ENCODE measurements at regions not wholly inside any gene's neighbourhood (a gene's known extent, or its start where the extent isn't known, plus 50 kb on each side); places are given as distances from the start of the nearest gene placed in this dataset.

DNA sequence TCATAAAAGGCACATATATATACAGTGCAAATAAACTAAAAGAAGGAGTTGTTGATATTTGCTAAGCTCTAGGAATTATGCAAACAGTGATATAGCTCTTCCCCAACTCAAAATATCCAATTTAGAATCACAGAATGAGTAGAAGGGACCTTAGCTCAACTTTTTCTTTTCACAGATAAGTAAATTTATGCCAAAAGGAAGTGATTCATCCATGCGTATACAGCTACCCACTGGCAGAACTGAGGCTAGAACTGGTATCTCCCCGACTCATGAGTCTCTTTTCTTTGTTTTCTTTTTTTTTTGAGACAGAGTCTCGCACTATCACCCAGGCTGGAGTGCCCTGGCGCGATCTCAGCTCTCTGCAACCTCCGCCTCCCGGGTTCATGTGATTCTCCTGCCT, 54.2 kb upstream of the SVIL start:
- Histone ChIP-seq H3K27ac (no peak overlapping the region), H3K36me3 (no peaks in the 10 kb centered on the region), H3K27me3 (no peaks in the 10 kb centered on the region), H3K4me1 (peaks cover 0 to 3% of the 10 kb centered on the region in 2 donors), H3K9me3 (no peaks in the 10 kb centered on the region), H3K4me3 (no peak overlapping the region)
- TF ChIP-seq POLR2A (IDR thresholded peaks at IDR 0.05): no peak
- no peak for DNase-seq (ENCODE audit: low spot score in 2 of 2)
- intact Hi-C loops (cut with DNase I; ENCODE audit: low total_unique reads): no loop called here

DNA sequence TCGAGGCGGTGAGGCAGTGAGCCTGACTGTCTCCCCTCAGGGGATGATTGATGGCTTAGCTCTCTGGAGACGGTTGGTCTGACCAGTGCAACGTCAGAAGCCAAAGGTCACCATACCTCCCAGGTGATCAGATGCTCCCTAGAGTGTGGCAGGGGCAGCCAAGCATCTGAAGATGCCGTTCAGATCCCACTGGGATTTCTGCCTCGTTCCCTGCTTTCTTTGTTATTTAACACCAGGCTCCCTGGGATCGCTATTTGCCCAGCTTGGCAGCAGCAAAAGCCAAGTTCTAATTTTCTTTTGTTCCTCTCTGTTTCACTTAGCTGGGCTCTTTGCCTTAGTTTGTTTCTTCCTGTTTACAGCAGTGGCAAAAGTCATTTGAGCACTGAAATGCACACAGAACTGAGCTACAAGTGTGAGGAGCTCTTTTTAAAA, 53.5 kb upstream of the SVIL start:
- H3K4me1 ChIP-seq: peaks cover 0 to 3% of the 10 kb centered on the region in 2 donors
- no peak for DNase-seq (ENCODE audit: low spot score in 2 of 2)
- peak overlapping the region in 1 of 3 donors; percentile 6 for H3K4me3 ChIP-seq
- no peak overlapping the region for H3K27ac ChIP-seq
- no peaks in the 10 kb centered on the region for H3K36me3 ChIP-seq
- no peak for TF ChIP-seq CTCF (IDR thresholded peaks at IDR 0.05)
- TF ChIP-seq POLR2A (IDR thresholded peaks at IDR 0.05): no peak
- TF ChIP-seq POLR2AphosphoS5 (IDR thresholded peaks at IDR 0.05): no peak
- no peaks in the 10 kb centered on the region for H3K9me3 ChIP-seq
- intact Hi-C loops (cut with DNase I; ENCODE audit: low total_unique reads): no loop called here
- H3K27me3 ChIP-seq: no peaks in the 10 kb centered on the region

DNA sequence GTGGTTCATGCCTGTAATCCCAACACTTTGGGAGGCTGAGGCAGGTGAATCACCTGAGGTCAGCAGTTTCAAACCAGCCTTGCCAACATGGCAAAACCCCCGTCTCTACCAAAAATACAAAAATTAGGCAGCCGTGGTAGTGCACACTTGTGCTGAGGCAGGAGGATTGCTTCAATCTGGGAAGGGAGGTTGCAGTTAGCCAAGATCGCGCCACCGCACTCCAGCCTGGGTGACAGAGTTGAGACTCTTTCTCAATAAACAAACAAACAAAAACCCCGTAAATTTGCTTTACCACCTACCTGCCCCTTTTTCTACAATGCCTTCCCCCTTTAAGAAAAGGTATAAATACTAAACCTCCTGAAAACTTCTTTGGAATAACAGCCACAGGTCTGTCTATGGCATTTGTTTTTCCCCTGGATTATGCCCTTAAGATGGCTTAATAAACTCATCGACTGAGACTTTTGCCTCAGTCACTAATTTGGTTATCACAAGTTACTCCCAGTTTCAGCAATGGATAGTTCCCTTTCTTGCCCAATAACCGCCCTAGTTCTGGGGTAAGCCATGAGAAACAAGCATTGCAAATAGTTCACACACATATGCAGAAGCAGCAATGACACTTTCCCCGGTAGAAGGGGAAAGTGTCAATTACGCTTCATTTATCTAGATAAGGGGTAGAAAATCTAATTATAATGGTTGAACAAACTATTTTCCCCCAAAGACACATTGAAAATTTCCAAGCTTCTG, 52.8 kb upstream of the SVIL start:
- H3K4me3 ChIP-seq: peak overlapping the region in 1 of 3 donors; percentile 6
- TF ChIP-seq POLR2A (IDR thresholded peaks at IDR 0.05) (no peak), CTCF (IDR thresholded peaks at IDR 0.05) (no peak), POLR2AphosphoS5 (IDR thresholded peaks at IDR 0.05) (no peak)
- no peaks in the 10 kb centered on the region for H3K9me3 ChIP-seq
- H3K27me3 ChIP-seq: no peaks in the 10 kb centered on the region
- DNase-seq (ENCODE audit: low spot score in 2 of 2): no peak
- intact Hi-C loops (cut with DNase I; ENCODE audit: low total_unique reads): no loop called here
- H3K36me3 ChIP-seq: no peaks in the 10 kb centered on the region
- H3K27ac ChIP-seq: no peak overlapping the region
- peaks cover 0 to 3% of the 10 kb centered on the region in 2 donors for H3K4me1 ChIP-seq

- no peaks in the 10 kb centered on the region for H3K9me3 ChIP-seq
- TF ChIP-seq CTCF (IDR thresholded peaks at IDR 0.05) (no peak), POLR2A (IDR thresholded peaks at IDR 0.05) (no peak), POLR2AphosphoS5 (IDR thresholded peaks at IDR 0.05) (no peak)
- no peak overlapping the region for H3K27ac ChIP-seq
- H3K4me1 ChIP-seq: no peaks in the 10 kb centered on the region
- H3K4me3 ChIP-seq: no peak overlapping the region
- intact Hi-C loops (cut with DNase I; ENCODE audit: low total_unique reads): no loop called here
- no peaks in the 10 kb centered on the region for H3K36me3 ChIP-seq
- no peak for DNase-seq (ENCODE audit: low spot score in 2 of 2)
- no peaks in the 10 kb centered on the region for H3K27me3 ChIP-seq
Measured at GRCh38 chr10:29685506-29685905, 50.7 kb upstream of the SVIL start.

Data from breast epithelium (tissue), 4 donors.